Astrocyte of the spinal cord (primary cell): ENCODE measurements at regions not wholly inside any gene's neighbourhood (a gene's known extent, or its start where the extent isn't known, plus 50 kb on each side); places are given as distances from the start of the nearest gene placed in this dataset.
"Not testable (repeated sequence)": the region's sequence is repeated elsewhere in the genome, so short reads cannot be mapped to it uniquely, and the experiment has no call there.

Experiments used
- DNase-seq: peaks from one replicate; pipeline ENCODE4 v3.0.0; 2011; ENCODE audit warnings: low read depth, low spot score
- H3K4me3 ChIP-seq: 2 replicates; pipeline ENCODE4 v1.5.1; 2011; ENCODE audit warnings: low read depth, mild to moderate bottlenecking, low read length, moderate library complexity
- CTCF ChIP-seq: IDR thresholded peaks from 2 replicates; pipeline ENCODE4 v1.5.1; 2012; ENCODE audit warnings: low read depth, mild to moderate bottlenecking, low read length, inconsistent platforms
- in situ Hi-C: cut with HindIII; loops from 2 replicates; pipeline ENCODE4 v1.10.0; 2017; ENCODE audit warnings: low sequenced_read_pairs

- in situ Hi-C loops: no loop called here
- DNase-seq: no peak
- TF ChIP-seq CTCF: no peak
- no peak overlapping the region for H3K4me3 ChIP-seq
These were observed 591.5 kb upstream of the ANKRD30A start for GRCh38 chr10:36533861-36534260.

GRCh38 chr10:36533316-36533715, 592.1 kb upstream of the ANKRD30A start:
- in situ Hi-C loops: no loop called here
- no peak overlapping the region for H3K4me3 ChIP-seq
- no peak for DNase-seq
- no peak for TF ChIP-seq CTCF

- H3K4me3 ChIP-seq: no peak overlapping the region
- in situ Hi-C loops: no loop called here
- DNase-seq: no peak
- TF ChIP-seq CTCF: no peak
These were observed 593.8 kb upstream of the ANKRD30A start for GRCh38 chr10:36531621-36532020.

GRCh38 chr10:36526033-36526432, 599.4 kb upstream of the ANKRD30A start:
- in situ Hi-C loops: no loop called here
- DNase-seq: no peak
- H3K4me3 ChIP-seq: no peak overlapping the region
- no peak for TF ChIP-seq CTCF

GRCh38 chr10:36524126-36524525, 601.3 kb upstream of the ANKRD30A start:
- DNase-seq, in situ Hi-C loops, H3K4me3 ChIP-seq: not testable (repeated sequence)

- no peak for TF ChIP-seq CTCF
- in situ Hi-C loops: no loop called here
- H3K4me3 ChIP-seq: no peak overlapping the region
- DNase-seq: no peak
These were observed 605.5 kb upstream of the ANKRD30A start for GRCh38 chr10:36519909-36520308.

- in situ Hi-C loops: no loop called here
- no peak for DNase-seq
- TF ChIP-seq CTCF: no peak
- no peak overlapping the region for H3K4me3 ChIP-seq
These were observed 609.1 kb upstream of the ANKRD30A start for GRCh38 chr10:36516281-36516680.
